HG03342 (cell line): ENCODE measurements at regions not wholly inside any gene's neighbourhood (a gene's known extent, or its start where the extent isn't known, plus 50 kb on each side); places are given as distances from the start of the nearest gene placed in this dataset.
"Not testable (repeated sequence)": the region's sequence is repeated elsewhere in the genome, so short reads cannot be mapped to it uniquely, and the experiment has no call there.

Experiments used
- ATAC-seq: cut with Tn5 transposase; IDR thresholded peaks from one replicate; pipeline ENCODE4 v1.9.1; 2021; ENCODE audit warnings: mild to moderate bottlenecking, moderate library complexity; ENCODE audit not compliant: unreplicated experiment

DNA sequence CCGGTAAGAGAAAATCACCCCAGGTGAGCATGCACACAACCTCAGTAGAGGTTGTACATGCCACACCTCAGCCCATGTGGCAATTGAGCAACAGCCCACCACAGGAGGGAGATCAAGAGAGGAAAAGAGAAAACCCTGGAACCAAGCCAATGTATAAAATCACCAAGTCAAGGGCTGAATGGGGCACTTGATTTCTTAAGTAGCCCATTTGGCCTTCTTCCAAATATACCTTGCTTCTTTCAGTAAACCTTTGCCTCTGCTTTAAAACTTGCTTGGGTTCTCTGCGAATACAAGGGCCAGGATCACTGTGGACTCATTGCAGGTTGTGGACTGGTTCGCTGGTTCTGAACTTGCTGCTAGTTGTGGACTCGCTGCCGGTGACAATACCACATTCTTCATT lies 1814.0 kb downstream of the PLA2G4A start:
- no peak for ATAC-seq

GRCh38 chr1:188652678-188653077 lies 1823.9 kb downstream of the PLA2G4A start:
- ATAC-seq: no peak

DNA sequence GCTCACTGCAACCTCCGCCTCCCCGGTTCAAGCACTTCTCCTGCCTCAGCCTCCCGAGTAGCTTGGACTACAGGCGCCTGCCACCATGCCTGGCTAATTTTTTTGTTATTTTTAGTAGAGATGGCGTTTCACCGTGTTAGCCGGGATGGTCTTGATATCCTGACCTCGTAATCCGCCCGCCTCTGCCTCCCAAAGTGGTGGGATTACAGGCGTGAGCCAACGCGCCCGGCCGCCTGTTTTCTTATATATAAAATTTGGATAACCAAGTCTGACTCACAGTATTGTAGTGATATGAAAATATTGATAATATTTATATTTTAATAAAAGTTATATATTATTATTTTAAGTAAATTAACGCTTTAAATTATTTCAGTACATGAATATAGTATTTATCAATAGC lies 1821.7 kb downstream of the BRINP3 start:
- not testable (repeated sequence) for ATAC-seq

DNA sequence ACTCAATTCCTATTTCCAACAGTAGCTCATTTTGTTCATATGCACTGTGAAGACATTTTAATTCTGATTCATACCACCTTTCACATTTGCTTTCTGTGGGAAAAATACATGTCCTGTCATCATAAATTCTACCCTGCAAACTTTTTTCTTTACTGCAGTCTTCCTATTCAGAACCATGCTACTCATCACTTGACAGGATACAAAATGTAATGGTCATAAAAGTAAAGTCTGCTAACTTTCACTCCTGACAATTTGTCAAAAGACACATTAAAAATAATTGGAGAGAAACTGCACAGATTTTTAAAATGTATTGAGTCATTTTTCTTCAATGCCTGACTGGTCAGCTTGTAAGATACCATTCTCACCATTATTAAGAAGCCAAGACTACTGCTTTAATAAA lies 1817.1 kb downstream of the BRINP3 start:
- no peak for ATAC-seq

GRCh38 chr1:188665477-188665876 lies 1812.2 kb downstream of the BRINP3 start:
- no peak for ATAC-seq

DNA sequence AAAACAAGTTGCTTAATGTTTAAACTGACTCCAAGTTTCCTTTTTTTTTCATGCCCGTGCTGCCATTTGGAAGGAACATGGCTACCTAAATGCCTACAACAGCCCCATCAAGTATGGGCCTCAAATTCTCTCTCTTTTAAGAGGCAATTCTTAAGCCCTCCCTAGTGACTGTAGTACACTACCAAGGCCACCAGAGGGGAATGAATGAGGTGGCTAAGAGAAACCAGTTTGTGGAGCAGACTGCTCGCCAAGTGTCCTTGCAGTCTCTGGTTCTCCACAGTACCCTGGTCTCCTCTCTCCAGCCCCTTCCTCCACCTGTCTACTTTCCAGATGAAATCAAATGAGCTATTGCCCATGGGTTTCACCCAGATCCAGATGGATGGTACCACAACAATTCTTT lies 1809.6 kb downstream of the BRINP3 start:
- no peak for ATAC-seq

GRCh38 chr1:188669728-188670382 lies 1807.8 kb downstream of the BRINP3 start:
- no peak for ATAC-seq

DNA sequence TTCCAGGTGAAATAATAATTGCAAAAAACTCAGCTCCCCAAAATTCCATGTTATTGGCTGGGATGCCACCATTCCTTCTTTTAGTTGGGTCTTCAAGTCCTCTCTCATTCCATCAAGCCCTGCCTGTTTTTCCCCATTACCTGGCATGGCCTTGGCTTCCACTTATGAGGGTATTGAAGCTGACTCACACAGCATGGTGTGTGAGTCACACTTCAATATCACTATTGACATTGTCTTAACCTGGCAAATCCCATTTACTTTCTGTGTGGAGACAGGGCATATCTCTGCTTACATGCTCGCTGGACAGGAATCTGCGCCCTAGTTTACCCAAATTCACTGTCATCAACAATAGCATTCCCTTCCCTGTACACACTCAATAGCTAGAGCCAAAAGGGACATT lies 1806.8 kb downstream of the BRINP3 start:
- ATAC-seq: no peak

DNA sequence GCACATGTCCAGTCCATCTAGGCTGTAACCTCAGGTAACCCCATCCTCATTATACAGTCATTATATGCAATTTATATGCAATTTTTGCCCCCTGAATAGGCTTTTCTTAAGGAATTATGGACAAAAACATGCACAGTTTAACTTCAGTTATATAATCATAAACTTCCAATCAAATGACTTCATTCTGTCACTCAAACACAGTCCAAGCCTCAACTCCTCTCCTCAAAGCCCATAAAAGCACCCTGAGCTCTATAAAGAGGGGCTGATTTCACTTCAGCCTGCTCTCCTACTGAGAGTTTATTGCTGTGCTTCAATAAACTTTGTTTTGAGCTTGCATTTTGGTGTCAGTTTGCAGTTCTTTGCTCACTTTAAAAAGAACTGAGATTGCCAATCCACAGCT lies 1805.5 kb downstream of the BRINP3 start:
- ATAC-seq: no peak

DNA sequence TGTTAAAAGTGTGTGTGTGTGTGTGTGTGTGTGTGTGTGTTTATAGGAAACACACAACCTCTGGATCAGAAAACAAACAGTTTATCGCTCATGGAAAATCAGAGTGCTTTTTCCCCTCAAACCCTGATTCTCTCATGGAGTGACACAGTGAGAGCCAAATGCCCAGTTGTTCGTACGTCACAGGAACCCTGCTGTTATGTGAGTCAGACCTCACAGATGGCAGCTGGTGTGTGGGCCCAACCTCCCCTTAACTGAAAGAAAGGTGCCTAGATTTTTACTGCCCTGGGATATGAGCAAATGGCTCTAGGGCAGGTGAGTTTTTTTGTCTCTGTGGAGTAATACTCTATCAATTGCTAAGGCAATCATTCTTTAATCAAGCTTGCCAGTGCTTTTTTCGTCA lies 1788.1 kb downstream of the BRINP3 start:
- no peak for ATAC-seq

DNA sequence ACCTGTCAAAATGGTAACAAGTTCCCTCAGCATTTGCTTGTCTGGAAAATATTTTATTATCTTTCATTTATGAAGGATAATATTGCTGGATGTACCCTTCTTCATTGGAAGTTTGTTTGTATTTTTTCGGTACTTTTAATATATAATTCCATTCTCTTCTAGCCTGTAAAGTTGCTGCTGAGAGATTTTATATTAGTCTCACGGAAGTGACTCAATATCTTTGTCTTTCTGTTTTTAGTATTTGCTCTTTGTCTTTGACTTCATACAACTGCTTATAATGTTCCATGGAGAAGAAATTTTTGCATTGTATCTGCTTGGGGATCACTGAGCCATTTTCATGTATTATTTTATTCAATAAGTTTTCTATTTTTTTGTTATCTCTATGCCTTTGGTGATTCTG lies 1777.5 kb downstream of the BRINP3 start:
- no peak for ATAC-seq

- ATAC-seq: no peak
These were observed 1770.9 kb downstream of the BRINP3 start for GRCh38 chr1:188706742-188707141.

DNA sequence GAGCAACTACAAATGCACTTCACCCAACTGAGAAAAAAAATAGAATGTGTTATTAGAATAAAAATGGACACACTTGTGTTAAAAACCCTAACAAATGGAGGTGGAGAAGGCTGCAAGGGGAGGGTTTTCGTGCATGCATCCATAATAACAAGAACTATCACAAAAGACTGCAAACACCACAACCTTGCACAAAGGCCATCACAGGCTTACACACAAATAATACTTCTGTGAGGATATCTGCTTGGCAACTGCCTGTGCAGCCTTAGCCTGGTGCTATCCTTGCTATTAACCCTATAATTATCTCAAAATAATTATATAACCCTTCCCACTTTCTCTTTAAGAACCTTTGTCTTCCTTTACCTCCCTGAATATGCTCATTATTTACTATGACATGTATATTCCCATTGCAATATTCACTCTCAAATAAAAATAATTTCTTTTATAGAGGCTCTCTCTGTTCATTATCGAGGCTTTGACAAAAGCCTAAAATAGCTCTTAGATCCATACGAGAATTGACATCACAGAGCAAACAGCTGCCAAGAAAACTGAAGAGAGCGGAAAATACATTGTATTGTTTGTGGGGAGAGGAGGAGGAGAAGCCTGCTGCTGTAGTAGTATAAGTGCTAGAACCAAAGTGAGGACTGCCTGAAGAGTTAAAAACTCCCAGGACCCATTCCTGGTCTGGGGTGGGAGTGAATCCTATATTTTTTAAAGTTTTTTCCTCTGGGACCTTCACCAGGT lies 1768.7 kb downstream of the BRINP3 start:
- no peak for ATAC-seq

DNA sequence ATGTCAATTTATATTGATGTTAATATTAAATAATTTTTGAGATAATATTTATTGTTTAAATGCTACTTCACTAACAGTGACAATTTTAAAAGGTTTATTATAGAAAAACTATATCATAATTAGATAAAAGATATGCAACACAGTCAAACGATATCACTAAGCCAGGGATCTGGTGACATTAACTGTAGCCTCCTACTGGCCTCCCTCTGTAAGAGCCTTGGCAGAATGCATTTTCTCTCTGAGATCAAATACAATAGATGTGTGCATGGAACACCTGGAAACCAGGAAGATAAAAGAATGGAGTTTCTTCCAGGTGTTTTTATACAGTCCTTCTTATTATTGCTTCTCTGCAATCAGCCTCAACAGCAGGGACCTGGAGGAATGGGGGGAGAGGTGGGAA lies 1762.1 kb downstream of the BRINP3 start:
- no peak for ATAC-seq

DNA sequence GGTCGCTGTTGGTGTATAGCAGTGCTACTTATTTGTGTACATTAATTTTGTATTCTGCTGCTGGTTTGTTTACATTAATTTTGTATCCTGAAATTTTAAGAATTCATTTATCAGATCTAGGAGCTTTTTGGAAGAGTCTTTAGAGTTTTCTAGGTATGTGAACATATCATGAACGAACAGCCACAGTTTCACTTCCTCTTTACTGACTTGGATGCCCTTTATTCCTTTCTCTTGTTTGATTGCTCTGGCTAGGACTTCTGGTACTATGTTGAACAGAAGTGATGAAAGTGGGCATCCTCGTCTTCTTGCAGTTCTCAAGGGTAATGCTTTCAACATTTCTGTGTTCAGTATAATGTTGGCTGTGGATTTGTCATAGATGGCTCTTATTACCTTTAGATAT lies 1757.9 kb downstream of the BRINP3 start:
- no peak for ATAC-seq

- no peak for ATAC-seq
These were observed 1754.2 kb downstream of the BRINP3 start for GRCh38 chr1:188723332-188724020.

DNA sequence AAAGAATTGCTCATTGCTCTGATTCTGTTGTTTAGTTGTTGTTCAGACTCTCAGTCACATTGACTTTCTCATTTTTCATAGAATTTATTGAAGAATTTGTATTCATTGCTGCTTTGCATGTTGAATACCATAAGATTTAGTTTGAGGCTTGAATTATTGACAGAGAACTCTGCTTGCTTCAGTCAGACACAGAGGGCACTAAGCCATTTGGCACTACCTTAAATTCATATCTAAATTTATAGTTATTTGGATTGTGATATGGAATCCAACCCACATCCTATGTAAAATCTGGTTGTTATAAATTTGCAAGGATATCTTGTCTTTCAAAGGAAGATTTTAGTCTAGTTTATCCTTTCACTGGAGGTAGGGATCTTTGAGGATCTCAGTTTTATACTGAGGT lies 1748.6 kb downstream of the BRINP3 start:
- no peak for ATAC-seq

DNA sequence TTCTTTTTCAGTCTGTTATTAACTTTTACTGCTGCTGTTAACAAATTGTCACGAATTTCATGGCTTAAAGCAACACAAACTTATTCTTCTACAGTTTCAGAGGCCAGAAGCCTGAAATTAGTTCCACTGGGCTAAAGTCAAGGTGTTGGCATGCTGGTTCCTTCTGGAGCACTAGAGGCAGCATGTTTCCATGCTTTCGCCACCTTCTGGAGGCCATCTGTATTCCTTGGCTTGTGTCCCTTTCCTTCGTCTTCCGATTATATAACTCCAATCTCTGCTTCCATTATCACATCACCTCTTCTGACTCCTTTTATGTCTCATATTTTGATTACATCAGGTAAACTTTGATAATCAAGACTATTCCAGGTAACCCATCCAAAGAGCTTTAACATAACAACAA lies 1742.1 kb downstream of the BRINP3 start:
- no peak for ATAC-seq

DNA sequence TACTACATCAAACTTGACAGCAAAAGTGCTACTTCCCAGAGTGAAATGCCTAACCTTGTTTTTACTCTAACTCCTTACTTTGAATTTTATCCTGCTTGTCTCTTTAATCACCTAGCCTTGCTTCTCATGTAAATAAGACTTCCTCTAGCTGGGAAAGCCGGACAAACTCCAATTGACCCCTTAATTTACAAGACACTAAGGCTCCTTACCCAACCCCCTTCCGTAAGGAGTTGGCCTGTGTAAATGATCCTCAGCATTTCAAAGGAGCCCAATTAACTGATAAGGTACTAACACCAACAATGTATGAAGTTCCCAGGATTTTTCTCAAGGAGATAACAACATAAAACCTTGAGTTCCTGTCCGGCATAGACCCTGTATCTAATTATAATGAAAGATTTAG lies 1728.4 kb downstream of the BRINP3 start:
- not testable (repeated sequence) for ATAC-seq

GRCh38 chr1:188752027-188752426 lies 1725.6 kb downstream of the BRINP3 start:
- not testable (repeated sequence) for ATAC-seq

GRCh38 chr1:188757747-188758146 lies 1719.9 kb downstream of the BRINP3 start:
- not testable (repeated sequence) for ATAC-seq

- no peak for ATAC-seq
These were observed 1716.4 kb downstream of the BRINP3 start for GRCh38 chr1:188761226-188761625.
